Chondrocyte (in vitro differentiated cells): ENCODE measurements at regions not wholly inside any gene's neighbourhood (a gene's known extent, or its start where the extent isn't known, plus 50 kb on each side); places are given as distances from the start of the nearest gene placed in this dataset.

Experiments
- DNase-seq: peaks from one replicate; pipeline ENCODE4 v3.0.0; 2021; ENCODE audit warnings: mixed read lengths, low spot score
- H3K27ac Mint-ChIP-seq: one replicate; pipeline ENCODE4 v1.8.0; 2021; ENCODE audit warnings: mild to moderate bottlenecking, moderate library complexity, mixed read lengths; ENCODE audit not compliant: unreplicated experiment
- H3K27me3 Mint-ChIP-seq: 2 replicates; pipeline ENCODE4 v1.8.0; 2021; ENCODE audit warnings: low read depth, mixed read lengths
- H3K36me3 Mint-ChIP-seq: 2 replicates; pipeline ENCODE4 v1.8.0; 2021; ENCODE audit warnings: low read depth, mixed read lengths
- H3K4me1 Mint-ChIP-seq: 2 replicates; pipeline ENCODE4 v1.8.0; 2021; ENCODE audit warnings: low read depth, mild to moderate bottlenecking, mixed read lengths
- H3K4me3 Mint-ChIP-seq: one replicate; pipeline ENCODE4 v1.8.0; 2021; ENCODE audit warnings: mild to moderate bottlenecking, moderate library complexity, mixed read lengths; ENCODE audit not compliant: unreplicated experiment
- H3K9me3 Mint-ChIP-seq: 2 replicates; pipeline ENCODE4 v1.8.0; 2021; ENCODE audit warnings: low read depth, mixed read lengths
- CTCF ChIP-seq: fragments of 200-600 bp; sonication (generic); IDR thresholded peaks from 2 replicates; pipeline ENCODE4 v1.5.0; 2021; ENCODE audit warnings: antibody characterized with exemption, mild to moderate bottlenecking, moderate library complexity

- Mint-ChIP-seq H3K27ac (no peak overlapping the region), H3K27me3 (peaks cover 6% of the 10 kb centered on the region), H3K4me1 (no peaks in the 10 kb centered on the region), H3K9me3 (no peaks in the 10 kb centered on the region), H3K4me3 (no peak overlapping the region), H3K36me3 (no peaks in the 10 kb centered on the region)
- TF ChIP-seq CTCF: no peak
- DNase-seq: no peak
These were observed 93.8 kb upstream of the MGMT start for GRCh38 chr10:129373231-129373630.

GRCh38 chr10:129373718-129374117, 93.3 kb upstream of the MGMT start:
- peaks cover 4% of the 10 kb centered on the region for H3K9me3 Mint-ChIP-seq
- H3K36me3 Mint-ChIP-seq: no peaks in the 10 kb centered on the region
- DNase-seq: peak; percentile 73
- H3K27me3 Mint-ChIP-seq: peaks cover 6% of the 10 kb centered on the region
- no peaks in the 10 kb centered on the region for H3K4me1 Mint-ChIP-seq
- no peak overlapping the region for H3K27ac Mint-ChIP-seq
- no peak overlapping the region for H3K4me3 Mint-ChIP-seq
- TF ChIP-seq CTCF: no peak

GRCh38 chr10:129375171-129375570, 91.9 kb upstream of the MGMT start:
- H3K4me1 Mint-ChIP-seq: no peaks in the 10 kb centered on the region
- peaks cover 5% of the 10 kb centered on the region for H3K9me3 Mint-ChIP-seq
- TF ChIP-seq CTCF: no peak
- peak; percentile 70 for DNase-seq
- H3K4me3 Mint-ChIP-seq: no peak overlapping the region
- H3K36me3 Mint-ChIP-seq: no peaks in the 10 kb centered on the region
- peaks cover 2% of the 10 kb centered on the region for H3K27me3 Mint-ChIP-seq
- H3K27ac Mint-ChIP-seq: no peak overlapping the region

- no peak for TF ChIP-seq CTCF
- DNase-seq: peak; percentile 72
- no peak overlapping the region for H3K27ac Mint-ChIP-seq
- H3K4me3 Mint-ChIP-seq: no peak overlapping the region
- H3K36me3 Mint-ChIP-seq: no peaks in the 10 kb centered on the region
- H3K4me1 Mint-ChIP-seq: no peaks in the 10 kb centered on the region
- peaks cover 2% of the 10 kb centered on the region for H3K27me3 Mint-ChIP-seq
- peaks cover 5% of the 10 kb centered on the region for H3K9me3 Mint-ChIP-seq
These were observed 91.1 kb upstream of the MGMT start for GRCh38 chr10:129375912-129376311.

GRCh38 chr10:129380279-129380678, 86.8 kb upstream of the MGMT start:
- no peaks in the 10 kb centered on the region for H3K36me3 Mint-ChIP-seq
- TF ChIP-seq CTCF: no peak
- no peak for DNase-seq
- H3K4me3 Mint-ChIP-seq: no peak overlapping the region
- H3K9me3 Mint-ChIP-seq: peaks cover 8% of the 10 kb centered on the region
- no peaks in the 10 kb centered on the region for H3K27me3 Mint-ChIP-seq
- no peaks in the 10 kb centered on the region for H3K4me1 Mint-ChIP-seq
- no peak overlapping the region for H3K27ac Mint-ChIP-seq
